GM23248 (cell line): ENCODE measurements at regions not wholly inside any gene's neighbourhood (a gene's known extent, or its start where the extent isn't known, plus 50 kb on each side); places are given as distances from the start of the nearest gene placed in this dataset.

Experiments used
- DNase-seq: peaks from one replicate; pipeline ENCODE4 v3.0.0-alpha.2; 2015
- H2AFZ ChIP-seq: fragments of 200-600 bp; sonication (generic); 2 replicates; pipeline ENCODE4 v1.6.1; 2016; ENCODE audit warnings: antibody characterized with exemption
- H3F3A ChIP-seq: fragments of 200-600 bp; sonication (generic); 2 replicates; pipeline ENCODE4 v1.6.1; 2016; ENCODE audit warnings: mild to moderate bottlenecking, antibody characterized with exemption, mixed run types; ENCODE audit not compliant: insufficient read depth
- H3K27ac ChIP-seq: fragments of 200-600 bp; sonication (generic); 2 replicates; pipeline ENCODE4 v1.5.1; 2016; ENCODE audit warnings: mild to moderate bottlenecking
- H3K27me3 ChIP-seq: fragments of 200-600 bp; sonication (generic); replicated peaks from 2 replicates; pipeline ENCODE4 v1.6.1; 2016; ENCODE audit warnings: mild to moderate bottlenecking; ENCODE audit not compliant: insufficient read depth
- H3K36me3 ChIP-seq: fragments of 200-600 bp; sonication (generic); 2 replicates; pipeline ENCODE4 v1.6.1; 2016; ENCODE audit warnings: low read depth, mild to moderate bottlenecking
- H3K4me1 ChIP-seq: fragments of 200-600 bp; sonication (generic); 2 replicates; pipeline ENCODE4 v1.6.1; 2016; ENCODE audit warnings: mild to moderate bottlenecking; ENCODE audit not compliant: insufficient read depth
- H3K4me2 ChIP-seq: fragments of 200-600 bp; sonication (generic); one replicate; pipeline ENCODE4 v1.6.1; 2016; ENCODE audit warnings: mild to moderate bottlenecking; ENCODE audit not compliant: unreplicated experiment
- H3K4me3 ChIP-seq: fragments of 200-600 bp; sonication (generic); 2 replicates; pipeline ENCODE4 v1.5.1; 2016; ENCODE audit warnings: mild to moderate bottlenecking
- H3K79me2 ChIP-seq: fragments of 200-600 bp; sonication (generic); 2 replicates; pipeline ENCODE4 v1.6.1; 2016; ENCODE audit warnings: mild to moderate bottlenecking; ENCODE audit not compliant: insufficient read depth
- H3K9ac ChIP-seq: fragments of 200-600 bp; sonication (generic); 2 replicates; pipeline ENCODE4 v1.6.1; 2016; ENCODE audit warnings: mild to moderate bottlenecking
- H3K9me2 ChIP-seq: fragments of 200-600 bp; sonication (generic); 2 replicates; pipeline ENCODE4 v1.6.1; 2016; ENCODE audit warnings: mixed run types, mild to moderate bottlenecking, moderate library complexity; ENCODE audit not compliant: insufficient read depth
- H3K9me3 ChIP-seq: fragments of 200-600 bp; sonication (generic); one replicate; pipeline ENCODE4 v1.6.1; 2017; ENCODE audit warnings: low read depth
- H4K20me1 ChIP-seq: fragments of 200-600 bp; sonication (generic); 2 replicates; pipeline ENCODE4 v1.6.0; 2016; ENCODE audit not compliant: insufficient read depth
- EZH2 ChIP-seq: fragments of 200-600 bp; sonication (generic); IDR thresholded peaks from 2 replicates; pipeline ENCODE4 v1.6.1; 2018; ENCODE audit warnings: antibody characterized with exemption, mild to moderate bottlenecking; ENCODE audit not compliant: insufficient read depth, poor library complexity, severe bottlenecking
- EZH2phosphoT487 ChIP-seq: fragments of 200-600 bp; sonication (generic); IDR thresholded peaks from 2 replicates; pipeline ENCODE4 v1.6.1; 2018; ENCODE audit warnings: antibody characterized with exemption, moderate library complexity, mild to moderate bottlenecking, low read depth; ENCODE audit not compliant: insufficient read depth
- WGBS, 2 experiments: methylation state at CpG; one replicate each; pipeline ENCODE4 v1.1.6; 2015 to 2017; ENCODE audit warnings: low lambda C conversion rate in 2 of 2, low coverage in 1 of 2; ENCODE audit errors: missing lambda C conversion rate in 2 of 2; 5-methylcytosine and 5-hydroxymethylcytosine counted together
- in situ Hi-C: fragments of 300-500 bp; cut with MboI; formaldehyde crosslinking; loops from 2 replicates; pipeline ENCODE4 v1.15.0; 2020

- no peaks in the 10 kb centered on the region for H3K9me2 ChIP-seq
- no peak for DNase-seq
- no peak overlapping the region for H2AFZ ChIP-seq
- H3K9me3 ChIP-seq, result no peaks in the 10 kb centered on the region
- H3K4me3 ChIP-seq, result no peak overlapping the region
- no peaks in the 10 kb centered on the region for H3K79me2 ChIP-seq
- H3K27ac ChIP-seq, result no peak overlapping the region
- no peaks in the 10 kb centered on the region for H3K27me3 ChIP-seq
- no peaks in the 10 kb centered on the region for H3F3A ChIP-seq
- no peaks in the 10 kb centered on the region for H3K36me3 ChIP-seq
- no peak overlapping the region for H3K9ac ChIP-seq
- in situ Hi-C loops, result no loop called here
- TF ChIP-seq EZH2, result no peak
- TF ChIP-seq EZH2phosphoT487, result no peak
- no peak overlapping the region for H3K4me2 ChIP-seq
- 62 to 83% methylated on average over 3 of the region's 3 CpGs for WGBS, 2 experiments
- H3K4me1 ChIP-seq, result no peaks in the 10 kb centered on the region
- no peaks in the 10 kb centered on the region for H4K20me1 ChIP-seq
Observed at GRCh38 chrX:45873781-45874180, 671.4 kb downstream of the ZNF674 start.

DNA sequence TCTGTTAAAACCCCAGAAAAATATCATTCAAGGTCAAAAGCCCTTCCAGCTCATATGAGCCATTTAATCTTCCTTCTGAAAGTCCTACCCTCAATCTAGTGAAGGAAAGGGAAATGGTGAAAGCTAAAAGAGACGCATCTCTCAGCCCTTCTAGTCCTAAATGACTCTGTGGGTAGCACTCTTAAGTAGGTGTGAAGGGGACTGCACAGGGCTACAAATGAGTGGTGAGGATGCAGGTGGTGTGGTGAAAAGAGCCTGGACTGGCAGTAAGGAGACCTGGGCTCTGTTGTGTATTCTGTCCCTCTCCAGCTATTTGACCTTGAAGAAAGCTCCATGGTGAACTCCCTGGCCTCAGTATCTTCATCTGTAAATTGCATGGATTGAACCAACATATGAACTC, 671.8 kb upstream of the DIPK2B start:
- H3K4me3 ChIP-seq, result no peak overlapping the region
- no peaks in the 10 kb centered on the region for H3K9me3 ChIP-seq
- no peak overlapping the region for H3K27ac ChIP-seq
- no peaks in the 10 kb centered on the region for H3K36me3 ChIP-seq
- WGBS, 2 experiments, result 57 to 82% methylated on average over 1 of the region's 1 CpG
- H3K4me2 ChIP-seq, result no peak overlapping the region
- TF ChIP-seq EZH2phosphoT487, result no peak
- TF ChIP-seq EZH2, result no peak
- H3K27me3 ChIP-seq, result no peaks in the 10 kb centered on the region
- in situ Hi-C loops, result no loop called here
- H3K4me1 ChIP-seq, result no peaks in the 10 kb centered on the region
- H4K20me1 ChIP-seq, result no peaks in the 10 kb centered on the region
- no peak overlapping the region for H2AFZ ChIP-seq
- H3F3A ChIP-seq, result no peaks in the 10 kb centered on the region
- no peak overlapping the region for H3K9ac ChIP-seq
- no peaks in the 10 kb centered on the region for H3K9me2 ChIP-seq
- no peak for DNase-seq
- no peaks in the 10 kb centered on the region for H3K79me2 ChIP-seq

- Histone ChIP-seq H3K9ac (no peak overlapping the region), H3K9me3 (no peaks in the 10 kb centered on the region), H3K36me3 (no peaks in the 10 kb centered on the region), H3F3A (no peaks in the 10 kb centered on the region), H3K4me2 (no peak overlapping the region), H3K9me2 (no peaks in the 10 kb centered on the region), H3K79me2 (no peaks in the 10 kb centered on the region), H3K27ac (no peak overlapping the region), H3K4me1 (no peaks in the 10 kb centered on the region), H3K27me3 (no peaks in the 10 kb centered on the region), H4K20me1 (no peaks in the 10 kb centered on the region), H2AFZ (no peak overlapping the region), H3K4me3 (no peak overlapping the region)
- in situ Hi-C loops, result no loop called here
- TF ChIP-seq EZH2, result no peak
- TF ChIP-seq EZH2phosphoT487, result no peak
- WGBS, 2 experiments, result 5 to 13% methylated on average over 1 of the region's 1 CpG
- no peak for DNase-seq
Observed at GRCh38 chrX:45868425-45868824, 667.7 kb upstream of the DIPK2B start.

DNA sequence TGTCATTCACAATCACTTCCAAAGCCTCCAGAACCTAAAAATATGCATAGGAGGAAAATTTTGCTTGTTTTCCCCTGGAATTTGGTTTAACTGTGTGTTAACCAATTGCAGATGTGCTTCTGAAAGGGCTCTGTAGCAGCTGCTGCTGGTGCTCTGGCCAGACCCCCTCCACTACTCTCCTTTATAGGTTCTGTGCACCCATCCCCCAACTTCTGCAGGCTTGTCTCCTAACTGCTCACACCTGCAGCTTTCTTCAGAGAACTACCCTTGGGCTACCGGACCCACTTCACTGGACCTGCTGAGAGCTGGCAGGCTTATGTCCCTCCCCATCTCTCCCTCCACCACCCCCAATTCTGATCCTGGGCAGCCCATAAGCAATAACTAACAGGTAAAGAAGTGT, 662.1 kb upstream of the DIPK2B start:
- no peaks in the 10 kb centered on the region for H3K9me2 ChIP-seq
- no peak overlapping the region for H3K27ac ChIP-seq
- no peaks in the 10 kb centered on the region for H3K79me2 ChIP-seq
- TF ChIP-seq EZH2phosphoT487 (no peak), EZH2 (no peak)
- no peaks in the 10 kb centered on the region for H4K20me1 ChIP-seq
- H2AFZ ChIP-seq, result no peak overlapping the region
- no peaks in the 10 kb centered on the region for H3F3A ChIP-seq
- H3K9ac ChIP-seq, result no peak overlapping the region
- DNase-seq, result no peak
- no peaks in the 10 kb centered on the region for H3K9me3 ChIP-seq
- WGBS, 2 experiments, result 0% methylated on average over 1 of the region's 1 CpG
- no peaks in the 10 kb centered on the region for H3K4me1 ChIP-seq
- in situ Hi-C loops, result no loop called here
- no peaks in the 10 kb centered on the region for H3K27me3 ChIP-seq
- H3K36me3 ChIP-seq, result no peaks in the 10 kb centered on the region
- H3K4me3 ChIP-seq, result no peak overlapping the region
- no peak overlapping the region for H3K4me2 ChIP-seq

GRCh38 chrX:45860450-45860849, 659.8 kb upstream of the DIPK2B start:
- no peak overlapping the region for H2AFZ ChIP-seq
- no peaks in the 10 kb centered on the region for H3K27me3 ChIP-seq
- no peaks in the 10 kb centered on the region for H3K36me3 ChIP-seq
- in situ Hi-C loops, result no loop called here
- TF ChIP-seq EZH2phosphoT487 (no peak), EZH2 (no peak)
- H3K9ac ChIP-seq, result no peak overlapping the region
- no peak overlapping the region for H3K27ac ChIP-seq
- no peaks in the 10 kb centered on the region for H3F3A ChIP-seq
- no peak overlapping the region for H3K4me2 ChIP-seq
- H4K20me1 ChIP-seq, result no peaks in the 10 kb centered on the region
- no peaks in the 10 kb centered on the region for H3K9me3 ChIP-seq
- H3K4me1 ChIP-seq, result no peaks in the 10 kb centered on the region
- no peaks in the 10 kb centered on the region for H3K9me2 ChIP-seq
- H3K79me2 ChIP-seq, result no peaks in the 10 kb centered on the region
- WGBS, 2 experiments, result 80 to 86% methylated on average over 1 of the region's 1 CpG
- H3K4me3 ChIP-seq, result no peak overlapping the region
- no peak for DNase-seq
